HG03066 (cell line): ENCODE measurements at regions not wholly inside any gene's neighbourhood (a gene's known extent, or its start where the extent isn't known, plus 50 kb on each side); places are given as distances from the start of the nearest gene placed in this dataset.

Source experiments
- ATAC-seq: cut with Tn5 transposase; IDR thresholded peaks from one replicate; pipeline ENCODE4 v1.9.1; 2021; ENCODE audit warnings: low read depth; ENCODE audit not compliant: unreplicated experiment

GRCh38 chr13:77480066-77480465, 55.4 kb upstream of the SCEL start:
- ATAC-seq = no peak

DNA sequence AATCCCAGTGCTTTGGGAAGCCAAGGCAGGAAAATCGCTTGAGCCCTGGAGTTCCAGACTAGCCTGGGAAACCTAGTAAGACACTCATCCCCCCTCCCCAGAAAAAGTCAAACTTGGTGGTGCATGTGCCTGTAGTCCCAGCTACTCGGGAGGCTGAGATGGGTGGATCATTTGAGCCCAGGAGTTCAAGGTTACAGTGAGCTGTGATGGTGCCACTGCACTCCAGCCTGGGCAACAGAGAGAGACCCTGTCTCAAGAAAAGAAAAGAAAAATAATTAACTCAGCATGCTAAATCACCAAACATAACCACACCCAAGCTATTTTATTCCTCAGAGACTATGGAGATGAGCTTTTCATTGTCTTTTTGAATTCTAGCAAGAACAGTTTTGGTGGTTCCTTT, 56.2 kb upstream of the SCEL start:
- ATAC-seq = no peak

- no peak for ATAC-seq
These were observed 58.1 kb upstream of the SCEL start for GRCh38 chr13:77477299-77477848.

DNA sequence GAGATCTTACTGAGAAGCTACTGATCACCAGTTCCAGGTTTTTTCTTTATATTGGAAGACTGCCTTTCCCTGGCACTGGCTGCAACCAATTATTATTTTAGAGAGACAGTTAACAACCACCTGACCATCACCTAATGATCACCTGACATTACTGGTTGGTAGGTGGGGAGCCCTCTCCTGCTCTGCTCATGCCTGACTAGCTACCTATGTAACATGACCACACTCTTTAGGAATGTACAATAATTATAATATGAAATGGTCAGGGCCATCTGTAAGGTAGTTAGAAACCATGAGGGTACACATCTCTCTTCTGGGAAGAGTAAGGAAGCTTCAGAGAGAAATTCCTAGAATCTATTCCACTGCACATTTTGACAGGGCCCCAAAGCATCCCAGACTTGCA, 59.0 kb upstream of the SCEL start:
- ATAC-seq = no peak

- ATAC-seq = no peak
These were observed 60.0 kb upstream of the SCEL start for GRCh38 chr13:77475345-77476084.

- ATAC-seq = no peak
These were observed 64.5 kb upstream of the SCEL start for GRCh38 chr13:77470986-77471385.

DNA sequence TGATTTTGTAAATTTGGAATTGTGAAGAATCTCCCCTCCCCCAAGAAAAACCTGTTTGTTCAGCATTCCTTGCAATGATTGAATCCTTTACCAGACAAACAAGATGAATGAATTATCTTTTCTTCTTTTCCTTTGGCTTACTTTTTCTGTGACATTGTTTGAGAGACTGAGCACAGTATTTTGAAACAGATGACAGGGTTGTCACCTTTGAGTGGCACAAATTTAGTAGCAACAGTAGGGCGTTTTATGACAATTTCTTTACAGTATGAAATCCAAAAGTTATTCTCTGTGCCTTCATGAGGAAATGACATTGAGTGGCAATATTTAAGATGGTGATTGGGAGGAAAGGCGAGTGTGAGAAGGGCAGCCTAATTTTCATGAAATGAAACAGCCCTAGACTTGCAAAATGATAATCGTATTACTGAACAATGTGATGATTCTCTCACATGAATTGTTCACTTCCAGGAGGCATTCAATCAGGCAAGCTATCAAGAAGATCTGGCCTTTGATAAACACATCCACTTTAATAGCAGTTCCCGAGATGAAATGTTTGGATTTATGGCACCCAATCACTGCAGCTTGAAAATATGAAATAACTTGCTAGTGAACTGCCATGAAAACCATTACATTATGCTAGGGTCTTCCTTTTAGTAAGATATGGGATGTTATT, 68.6 kb upstream of the SCEL start:
- ATAC-seq = no peak

GRCh38 chr13:77465603-77466195, 69.8 kb upstream of the SCEL start:
- ATAC-seq = no peak

GRCh38 chr13:77460195-77460594, 75.3 kb upstream of the SCEL start:
- peak; percentile 98 for ATAC-seq

DNA sequence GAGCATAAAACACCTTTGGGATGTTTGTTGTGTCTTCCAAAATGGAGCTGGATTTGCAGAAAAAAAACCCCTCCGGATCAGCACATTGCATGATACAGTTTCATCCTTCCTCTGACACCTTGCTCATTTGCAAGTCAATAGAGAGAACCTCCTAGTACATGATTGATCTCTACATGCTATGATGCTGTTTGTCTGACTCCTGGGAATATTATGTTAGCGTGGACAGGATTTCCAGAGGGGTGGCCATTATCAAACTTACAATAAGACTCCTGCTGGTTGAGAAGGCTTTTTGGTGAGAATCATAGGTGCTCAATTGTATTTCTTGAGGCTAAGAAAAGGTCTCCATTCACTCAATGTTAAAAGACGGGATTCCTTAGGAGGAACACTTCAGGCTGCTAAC, 75.9 kb upstream of the SCEL start:
- no peak for ATAC-seq

- no peak for ATAC-seq
These were observed 76.8 kb upstream of the SCEL start for GRCh38 chr13:77458736-77459135.

DNA sequence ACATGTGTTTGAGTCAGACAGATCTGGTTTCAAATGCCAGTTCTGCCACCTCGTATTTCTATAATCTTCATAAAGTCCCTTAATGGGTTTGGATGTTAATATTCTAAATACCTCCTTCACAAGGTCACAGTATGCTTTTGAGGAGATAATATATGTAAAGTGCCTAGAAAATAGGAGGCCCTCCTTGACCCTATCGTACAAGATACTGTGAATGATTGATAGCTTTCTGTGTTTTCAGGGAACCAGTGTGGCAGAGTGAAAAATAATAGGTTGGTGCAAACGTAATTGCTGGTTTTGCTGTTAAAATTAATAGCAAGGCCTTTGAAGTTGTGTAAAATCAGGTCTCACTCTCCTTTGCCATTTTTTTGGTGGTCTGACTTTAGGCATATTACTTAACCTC, 77.5 kb upstream of the SCEL start:
- no peak for ATAC-seq

DNA sequence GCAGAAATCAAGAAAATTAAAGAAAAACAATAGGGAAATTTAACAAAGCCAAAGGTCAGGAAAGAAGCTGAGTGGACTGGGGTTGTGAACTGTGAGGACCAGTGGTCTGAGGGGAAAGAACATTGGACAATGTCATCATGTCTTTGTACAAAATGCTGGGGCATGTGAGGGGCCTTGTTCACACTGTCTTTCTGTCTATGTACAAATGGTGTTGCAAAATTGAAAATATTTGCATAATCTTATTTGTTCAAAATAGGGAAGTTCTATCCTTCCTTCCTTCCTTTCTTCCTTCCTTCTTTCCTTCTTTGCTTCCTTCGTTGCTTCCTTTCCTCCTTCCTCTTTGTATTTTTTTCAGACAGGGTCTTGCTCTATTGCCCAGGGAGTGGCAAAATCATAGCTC, 79.2 kb upstream of the SCEL start:
- ATAC-seq = no peak

DNA sequence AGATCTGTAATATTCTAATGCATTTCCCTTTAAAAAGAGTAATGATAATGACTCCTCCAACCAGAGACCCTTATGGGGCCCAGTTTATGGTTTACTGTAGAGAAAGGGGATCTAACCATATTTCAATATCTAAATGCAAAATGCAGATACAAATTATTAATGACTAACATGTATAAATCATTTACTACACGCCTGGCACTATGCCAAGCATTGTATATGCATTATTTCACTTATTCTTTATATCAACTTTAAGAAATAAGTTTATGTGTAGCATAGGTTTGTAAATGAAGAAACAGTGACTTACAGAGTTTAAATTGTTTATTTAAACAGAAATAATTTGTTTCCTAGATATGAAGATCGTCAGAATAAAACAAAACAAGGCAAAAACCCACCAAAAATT, 86.2 kb upstream of the SCEL start:
- ATAC-seq = no peak

GRCh38 chr13:77448689-77449088, 86.8 kb upstream of the SCEL start:
- no peak for ATAC-seq

GRCh38 chr13:77443511-77443910, 92.0 kb upstream of the SCEL start:
- no peak for ATAC-seq

DNA sequence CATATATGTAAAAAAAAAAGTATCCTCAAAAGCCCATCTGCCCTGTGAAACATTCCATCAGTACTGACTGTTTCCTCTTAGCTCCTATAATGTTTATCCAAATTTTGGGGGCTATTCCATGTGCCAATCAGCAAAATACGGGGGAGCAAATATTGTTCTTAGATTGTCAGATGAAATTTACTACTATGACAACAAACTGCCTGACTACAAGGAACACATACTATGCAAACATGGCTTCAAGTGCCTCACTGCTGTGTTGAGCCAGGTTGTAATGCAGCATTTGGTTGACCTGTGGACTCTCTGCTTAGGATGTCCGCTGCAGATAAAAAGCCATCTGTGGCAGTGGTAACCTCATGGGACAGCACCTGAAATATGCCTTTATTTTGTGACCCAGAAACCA, 98.2 kb upstream of the SCEL start:
- no peak for ATAC-seq

DNA sequence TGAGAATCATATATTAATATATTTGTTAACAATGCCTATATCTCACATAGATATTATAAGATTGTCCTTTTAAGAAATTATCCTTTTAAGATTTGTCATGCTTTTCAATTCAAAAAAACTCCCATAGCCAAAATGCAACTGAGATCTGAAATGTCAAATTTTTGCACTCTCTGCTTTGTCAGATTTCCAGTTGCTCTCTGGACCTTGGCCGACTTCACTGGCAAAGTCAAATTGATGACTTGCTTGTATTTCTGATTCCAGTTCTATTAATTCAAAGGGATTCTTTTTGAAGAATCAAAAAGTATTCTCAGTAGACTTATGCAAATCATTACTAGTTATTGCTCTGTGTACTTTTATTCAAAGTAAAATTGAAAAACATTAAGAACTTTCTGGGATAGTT, 101.2 kb upstream of the SCEL start:
- no peak for ATAC-seq

DNA sequence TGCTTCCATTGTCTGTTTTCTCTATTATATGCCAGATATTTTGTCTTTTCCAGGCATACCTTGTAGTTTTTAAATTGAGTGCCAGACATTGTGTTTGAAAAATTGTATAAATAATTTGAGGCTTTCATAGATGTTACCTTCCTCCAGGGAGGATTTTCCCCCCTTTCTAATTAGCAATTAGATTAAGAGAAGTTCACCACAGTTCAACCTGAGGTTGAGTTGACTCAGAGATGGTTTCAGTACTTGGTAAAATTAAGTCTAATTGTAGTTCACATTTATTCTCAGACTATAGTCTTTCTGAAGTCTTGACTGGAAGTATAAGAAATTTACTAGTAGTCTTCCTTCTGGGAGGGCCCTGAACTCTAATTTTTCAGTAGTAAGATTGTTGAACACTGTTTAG, 104.1 kb upstream of the SCEL start:
- no peak for ATAC-seq

DNA sequence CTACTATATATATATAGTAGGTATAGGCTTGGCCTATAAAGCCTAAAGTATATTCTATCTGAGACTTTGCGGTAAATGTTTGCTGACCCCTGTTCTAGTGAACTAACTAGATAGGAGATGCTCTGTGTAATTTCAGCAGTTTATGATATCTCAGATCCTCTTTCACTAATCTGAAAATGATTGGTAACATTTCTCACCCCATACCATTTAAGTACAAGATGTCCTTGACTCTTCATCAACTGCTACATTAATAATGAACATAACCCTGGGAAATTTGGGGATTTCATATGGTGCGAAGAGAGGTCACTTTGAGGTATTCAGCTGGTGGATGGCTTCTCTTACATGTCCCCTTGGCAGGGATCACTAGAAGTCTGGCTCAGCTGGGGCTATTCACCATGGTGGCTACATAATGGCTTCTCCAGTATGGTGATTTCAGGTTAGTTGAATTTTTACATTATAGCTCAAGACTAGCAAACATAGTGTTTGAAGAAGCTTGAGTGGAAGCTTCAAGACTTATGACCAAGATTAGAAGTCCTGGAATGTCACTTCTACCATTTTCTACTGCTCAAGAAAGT, 103.6 kb upstream of the MYCBP2 start:
- ATAC-seq = peak; percentile 37
